Skin epidermis (tissue), 12 donors: ENCODE measurements at regions not wholly inside any gene's neighbourhood (a gene's known extent, or its start where the extent isn't known, plus 50 kb on each side); places are given as distances from the start of the nearest gene placed in this dataset.
A peak's percentile ranks its signal among the peaks of the same experiment; 100 is the strongest.

Experiments used
- H3K27ac ChIP-seq, 21 experiments: fragments of 200-600 bp; sonication (generic) in 11 of 21; one replicate each; pipeline ENCODE4 v1.5.0; 2020; ENCODE audit warnings: mild to moderate bottlenecking in 3 of 21, inconsistent platforms in 2 of 21, moderate library complexity in 2 of 21
- H3K4me3 ChIP-seq, 7 experiments: fragments of 200-600 bp; sonication (generic) in 2 of 7; one replicate each; pipeline ENCODE4 v1.5.0; 2020; ENCODE audit warnings: inconsistent platforms in 2 of 7, mild to moderate bottlenecking in 2 of 7, moderate library complexity in 1 of 7

GRCh38 chr2:129436809-129437208 lies 542.7 kb upstream of the RAB6C start:
- Histone ChIP-seq H3K4me3 (no peak overlapping the region), H3K27ac (peak overlapping the region in 3 of 21 experiments; percentile 22 to 58 (median 29))

GRCh38 chr2:129437725-129438124 lies 541.7 kb upstream of the RAB6C start:
- H3K27ac ChIP-seq: peak overlapping the region in 2 of 21 experiments; percentile 29 to 38
- H3K4me3 ChIP-seq: no peak overlapping the region

GRCh38 chr2:129438501-129439057 lies 540.9 kb upstream of the RAB6C start:
- Histone ChIP-seq H3K27ac (no peak overlapping the region), H3K4me3 (no peak overlapping the region)

- no peak overlapping the region for H3K4me3 ChIP-seq
Observed at GRCh38 chr2:129439406-129440302, 539.8 kb upstream of the RAB6C start.

GRCh38 chr2:129441610-129442009 lies 537.9 kb upstream of the RAB6C start:
- Histone ChIP-seq H3K4me3 (no peak overlapping the region), H3K27ac (no peak overlapping the region)

More at GRCh38 chr2:129439406-129440302, 539.8 kb upstream of the RAB6C start:
- no peak overlapping the region for H3K27ac ChIP-seq

- no peak overlapping the region for H3K4me3 ChIP-seq
- H3K27ac ChIP-seq: no peak overlapping the region
Observed at GRCh38 chr2:129443235-129443864, 536.1 kb upstream of the RAB6C start.

GRCh38 chr2:129443865-129444739 lies 535.4 kb upstream of the RAB6C start:
- H3K4me3 ChIP-seq: no peak overlapping the region
- H3K27ac ChIP-seq: no peak overlapping the region

- Histone ChIP-seq H3K4me3 (no peak overlapping the region), H3K27ac (no peak overlapping the region)
Observed at GRCh38 chr2:129444751-129445150, 534.7 kb upstream of the RAB6C start.

GRCh38 chr2:129456691-129457090 lies 522.8 kb upstream of the RAB6C start:
- no peak overlapping the region for H3K27ac ChIP-seq
- no peak overlapping the region for H3K4me3 ChIP-seq

- no peak overlapping the region for H3K4me3 ChIP-seq
- H3K27ac ChIP-seq: no peak overlapping the region
Observed at GRCh38 chr2:129457277-129457818, 522.1 kb upstream of the RAB6C start.

GRCh38 chr2:129458006-129458405 lies 521.5 kb upstream of the RAB6C start:
- no peak overlapping the region for H3K27ac ChIP-seq
- no peak overlapping the region for H3K4me3 ChIP-seq

GRCh38 chr2:129458436-129458835 lies 521.0 kb upstream of the RAB6C start:
- Histone ChIP-seq H3K27ac (no peak overlapping the region), H3K4me3 (no peak overlapping the region)

- no peak overlapping the region for H3K27ac ChIP-seq
- no peak overlapping the region for H3K4me3 ChIP-seq
Observed at GRCh38 chr2:129459200-129459876, 520.1 kb upstream of the RAB6C start.

- Histone ChIP-seq H3K27ac (no peak overlapping the region), H3K4me3 (no peak overlapping the region)
Observed at GRCh38 chr2:129459881-129460280, 519.6 kb upstream of the RAB6C start.

GRCh38 chr2:129460299-129461198 lies 518.9 kb upstream of the RAB6C start:
- H3K27ac ChIP-seq: no peak overlapping the region
- H3K4me3 ChIP-seq: no peak overlapping the region

- Histone ChIP-seq H3K27ac (no peak overlapping the region), H3K4me3 (no peak overlapping the region)
Observed at GRCh38 chr2:129462349-129462748, 517.1 kb upstream of the RAB6C start.

- no peak overlapping the region for H3K4me3 ChIP-seq
- no peak overlapping the region for H3K27ac ChIP-seq
Observed at GRCh38 chr2:129462967-129463366, 516.5 kb upstream of the RAB6C start.

- H3K27ac ChIP-seq: peak overlapping the region in 2 of 21 experiments; percentile 20 to 46
- H3K4me3 ChIP-seq: no peak overlapping the region
Observed at GRCh38 chr2:129464036-129464435, 515.4 kb upstream of the RAB6C start.
